Activated T-helper 9 cell treated with anti-CD3 and anti-CD28 coated beads, Interleukin-2, amount 50 U/mL, for 16 hours (primary cell): ENCODE measurements at regions not wholly inside any gene's neighbourhood (a gene's known extent, or its start where the extent isn't known, plus 50 kb on each side); places are given as distances from the start of the nearest gene placed in this dataset.

Source experiments
- DNase-seq: peaks from one replicate; pipeline ENCODE4 v3.0.0-alpha.2; 2020; ENCODE audit warnings: low read depth

DNA sequence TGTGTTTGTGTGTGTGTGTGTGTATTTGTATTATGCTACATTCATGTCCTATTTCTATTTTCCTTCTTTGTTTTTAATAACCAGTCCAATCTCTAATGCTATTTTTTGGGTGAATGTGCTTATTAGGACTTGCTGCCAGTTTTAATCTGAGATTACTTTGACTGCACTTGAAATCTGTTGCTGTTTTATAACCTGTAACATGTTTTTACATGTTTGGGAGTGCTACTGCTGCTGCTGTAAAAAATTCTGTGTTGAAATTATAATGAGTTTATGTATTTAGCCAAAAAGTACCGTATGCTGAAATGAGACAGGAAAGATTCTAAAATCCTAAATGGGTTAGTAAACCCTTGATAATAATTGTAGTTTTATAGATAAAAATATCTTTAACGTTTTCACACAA lies 104.7 kb upstream of the SSBP2 start:
- DNase-seq = no peak

DNA sequence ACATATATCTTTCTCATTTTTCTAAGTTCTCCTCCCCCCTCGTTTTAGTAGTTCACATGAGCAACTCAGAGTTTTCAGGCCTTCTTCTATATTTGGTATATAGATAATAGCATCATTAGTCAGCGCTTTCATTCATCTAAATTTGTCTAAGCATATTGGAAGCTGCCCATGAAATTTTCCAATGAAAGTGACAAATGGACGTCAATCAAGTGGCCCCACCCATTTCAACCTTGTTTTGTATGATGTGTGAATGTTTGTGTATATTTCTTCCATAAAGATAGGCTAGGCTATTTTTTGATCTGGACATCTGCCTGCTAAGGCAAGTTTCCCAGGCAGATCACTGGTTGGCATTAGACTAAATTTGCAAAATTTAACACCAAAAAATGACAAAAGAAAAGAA lies 104.0 kb upstream of the SSBP2 start:
- DNase-seq = no peak

DNA sequence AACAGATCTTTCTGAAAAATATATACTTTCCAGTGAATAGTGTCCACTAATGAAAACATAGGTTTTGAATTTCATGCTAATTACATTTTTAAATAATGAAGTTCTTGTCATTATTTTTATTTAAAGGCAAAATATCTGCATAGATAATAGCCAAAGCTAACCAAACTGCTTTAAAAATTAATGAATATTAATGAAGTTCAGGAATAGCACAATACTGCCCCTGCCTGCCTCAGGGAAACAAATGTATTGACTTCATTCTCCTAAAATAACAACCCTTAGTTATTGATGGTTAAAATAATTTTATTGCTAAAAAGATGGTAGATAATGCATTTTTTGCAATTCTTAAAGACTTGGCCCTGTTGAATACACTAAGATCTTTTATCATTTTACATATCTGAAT lies 103.6 kb upstream of the SSBP2 start:
- no peak for DNase-seq

DNA sequence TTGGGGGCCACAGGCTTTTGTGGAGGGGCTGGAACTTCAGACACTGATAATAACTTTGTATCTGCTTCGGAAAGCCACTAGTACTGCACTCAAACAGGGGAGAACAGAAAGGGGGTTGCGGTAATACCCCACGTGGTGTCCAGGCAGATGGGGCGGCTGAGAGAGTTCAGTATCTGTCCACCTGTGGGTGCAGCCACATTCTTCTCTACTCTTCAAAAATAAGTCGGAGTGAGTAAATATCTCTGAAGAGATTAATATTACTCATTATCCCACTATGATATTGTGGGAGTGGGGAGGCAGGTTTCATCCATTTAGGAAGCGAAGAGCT lies 102.1 kb upstream of the SSBP2 start:
- DNase-seq = no peak

DNA sequence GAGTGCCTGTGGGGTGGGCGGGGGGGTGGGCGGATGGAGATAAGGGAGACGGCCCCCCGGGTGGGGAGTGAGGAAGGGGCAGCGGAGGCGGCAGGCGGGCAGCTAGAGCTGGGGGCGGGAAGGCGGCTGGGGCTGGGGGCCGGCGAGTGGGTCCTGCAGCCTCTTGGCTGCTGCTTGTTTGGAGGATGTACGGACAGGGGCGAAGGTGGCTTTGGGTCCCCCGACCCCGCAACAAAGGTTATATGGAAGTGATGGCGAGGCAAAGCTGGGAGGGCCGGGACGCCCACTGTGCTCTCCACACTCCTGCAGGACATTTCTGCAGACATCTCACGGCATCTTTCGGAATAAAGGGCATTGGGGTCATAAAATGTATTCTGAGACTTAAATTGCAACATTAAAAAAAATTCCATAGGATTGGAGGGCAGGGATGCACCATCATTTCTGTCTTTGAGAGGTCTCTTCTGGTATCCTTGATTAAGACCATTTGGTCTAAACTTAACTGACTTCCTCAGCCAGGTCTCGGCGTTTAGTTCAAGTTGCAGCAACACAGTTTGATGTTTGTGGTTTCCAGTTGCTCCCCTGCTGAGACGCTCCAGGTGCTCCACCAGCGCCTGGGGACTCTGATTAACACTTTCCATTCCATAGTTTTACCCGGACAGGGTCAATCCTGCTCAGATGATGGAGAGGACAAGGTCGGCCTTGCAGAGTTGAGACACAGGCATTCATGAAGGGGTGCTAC lies 101.6 kb upstream of the SSBP2 start:
- DNase-seq = no peak

DNA sequence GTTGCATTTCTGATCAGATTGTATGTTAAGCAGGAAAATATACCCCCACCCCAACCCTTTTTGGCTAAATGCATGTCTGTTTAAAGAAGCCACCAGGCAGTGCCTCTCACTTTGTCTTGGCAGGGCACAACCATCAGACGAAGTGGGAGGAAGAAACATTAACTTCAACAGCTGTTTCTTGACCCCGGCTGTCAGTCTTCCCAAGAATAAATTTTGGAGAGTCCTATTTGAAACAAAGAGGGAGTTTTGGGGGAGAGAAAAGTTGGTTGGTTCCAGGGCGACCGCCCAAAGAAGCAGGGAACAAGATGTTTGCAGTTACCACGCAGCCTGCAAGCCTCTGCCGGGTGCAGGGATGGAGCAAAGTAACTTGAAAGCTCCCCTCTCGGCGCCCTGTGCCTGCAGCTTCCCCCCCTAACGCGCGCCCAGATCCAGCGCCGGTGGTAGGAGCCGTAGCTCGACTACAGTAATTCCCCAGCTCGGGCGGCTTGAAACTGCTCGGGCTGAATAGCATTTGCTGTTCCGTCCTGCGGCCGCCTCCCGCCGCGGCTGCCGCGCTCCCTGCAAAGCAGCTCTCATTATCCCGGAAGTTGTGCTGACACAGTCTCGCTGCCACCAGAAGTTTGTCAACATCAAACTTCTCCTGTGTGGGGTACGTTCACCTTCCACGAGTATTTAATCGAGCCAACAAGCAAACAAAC lies 100.7 kb upstream of the SSBP2 start:
- peak; percentile 77 for DNase-seq

DNA sequence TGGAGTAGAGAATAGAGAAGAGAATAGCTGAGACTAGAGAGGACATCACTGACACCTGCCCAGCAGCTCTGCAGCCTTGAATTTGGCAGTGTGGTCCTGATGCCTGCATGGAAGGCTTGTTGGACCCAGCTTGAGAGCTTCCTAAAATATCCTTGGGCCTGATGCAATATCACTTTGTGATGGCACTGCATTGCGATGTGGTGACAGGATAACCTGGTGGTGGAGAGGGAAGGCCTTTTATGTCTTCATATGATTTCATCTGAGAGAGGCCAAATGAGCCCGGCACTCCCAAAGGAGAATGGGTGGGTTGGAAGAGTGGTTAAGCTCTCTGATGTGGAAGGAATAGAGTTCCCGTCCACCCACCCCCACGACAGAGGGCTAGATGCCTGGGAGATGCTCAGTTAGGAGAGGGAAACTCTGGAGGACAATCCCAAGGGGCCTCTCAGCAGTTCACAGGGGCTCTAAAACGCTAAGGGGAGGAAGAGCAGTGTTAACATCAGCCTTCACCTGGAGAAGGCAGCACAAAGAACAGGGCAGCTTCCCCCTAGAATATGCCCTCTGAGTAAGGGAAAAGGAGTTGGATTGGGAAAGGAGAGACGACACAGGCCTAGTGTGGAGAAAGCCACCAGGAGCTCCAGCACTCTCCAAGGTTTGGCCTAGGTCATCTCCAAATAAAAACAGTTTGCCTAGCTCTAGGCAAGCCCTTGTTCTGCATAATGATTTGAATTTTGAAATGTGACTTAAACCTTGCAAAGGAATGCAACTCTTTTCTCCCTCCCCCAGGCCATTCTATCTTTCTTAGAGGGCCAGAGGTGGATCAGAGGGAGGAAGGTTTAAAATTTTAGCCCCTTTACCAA lies 99.8 kb upstream of the SSBP2 start:
- DNase-seq = no peak

DNA sequence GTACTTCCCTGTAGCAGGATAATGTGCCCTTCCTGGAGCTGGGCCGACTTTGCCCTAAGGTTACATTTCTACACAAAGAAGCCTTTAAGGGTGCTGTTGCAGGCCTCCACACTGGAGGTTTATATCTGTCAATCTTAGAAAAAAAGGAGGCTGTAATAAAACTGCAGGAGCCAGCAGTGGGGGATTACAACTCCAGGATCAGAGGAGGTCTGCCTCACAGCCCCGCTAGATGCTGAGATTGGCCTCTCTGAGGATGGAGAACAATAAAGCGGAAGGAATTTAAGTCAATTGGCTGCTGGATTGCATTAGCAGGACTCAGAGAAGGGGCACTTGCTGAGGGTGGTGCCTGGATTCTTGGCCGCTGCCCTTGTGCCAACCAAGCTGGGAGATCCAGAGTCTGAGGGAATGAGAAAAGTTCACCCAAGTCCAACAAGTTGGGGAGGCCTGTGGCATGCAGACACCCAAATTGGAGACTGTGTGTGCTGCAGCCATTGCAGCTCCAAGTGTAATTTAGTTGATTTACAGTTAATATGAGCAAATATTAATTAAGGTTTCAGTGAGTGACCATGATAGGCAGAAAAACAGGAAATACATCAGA lies 99.0 kb upstream of the SSBP2 start:
- DNase-seq = no peak

DNA sequence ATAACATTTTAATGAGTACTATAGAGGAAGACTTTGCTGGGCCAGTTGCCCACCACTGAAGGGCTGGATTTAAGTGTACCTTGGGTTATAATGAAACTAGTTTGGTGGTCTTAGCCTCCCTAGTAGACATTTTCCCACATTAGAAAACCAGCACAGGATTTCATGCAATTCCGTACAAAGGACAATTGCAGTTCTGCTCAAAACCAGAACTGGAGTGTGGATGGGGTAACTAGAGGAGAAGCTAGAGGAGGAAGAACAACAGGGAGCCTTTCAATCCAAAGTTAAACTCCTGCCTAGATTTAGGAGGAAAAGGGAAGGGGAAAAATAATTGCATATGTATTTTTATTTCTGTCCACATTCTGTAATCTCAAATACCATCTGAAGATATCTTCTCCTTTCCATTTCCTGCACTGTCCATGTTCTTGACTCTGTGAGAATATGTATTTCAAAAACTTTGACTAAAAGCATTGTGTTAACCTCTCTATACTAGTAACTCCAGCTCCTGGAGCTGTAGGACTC lies 97.5 kb upstream of the SSBP2 start:
- DNase-seq = no peak

DNA sequence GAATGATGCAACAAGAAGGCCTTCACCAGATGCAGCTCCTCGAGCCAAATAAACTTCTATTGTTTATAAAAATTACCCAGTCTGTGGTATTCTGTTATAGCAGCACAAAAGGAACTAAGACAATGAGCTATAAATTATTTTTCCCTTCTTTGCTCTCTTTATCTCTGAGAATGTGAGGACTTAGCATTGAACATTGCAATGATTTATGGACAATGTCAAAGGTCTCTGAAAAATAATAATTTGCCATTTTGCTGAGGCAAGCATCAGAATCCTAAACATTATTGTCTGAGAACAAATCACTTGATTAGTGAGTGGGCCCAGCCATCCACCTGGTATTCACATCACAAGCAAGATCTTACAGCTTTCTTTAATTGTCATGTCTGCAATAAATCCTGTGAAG lies 95.4 kb upstream of the SSBP2 start:
- DNase-seq = no peak

DNA sequence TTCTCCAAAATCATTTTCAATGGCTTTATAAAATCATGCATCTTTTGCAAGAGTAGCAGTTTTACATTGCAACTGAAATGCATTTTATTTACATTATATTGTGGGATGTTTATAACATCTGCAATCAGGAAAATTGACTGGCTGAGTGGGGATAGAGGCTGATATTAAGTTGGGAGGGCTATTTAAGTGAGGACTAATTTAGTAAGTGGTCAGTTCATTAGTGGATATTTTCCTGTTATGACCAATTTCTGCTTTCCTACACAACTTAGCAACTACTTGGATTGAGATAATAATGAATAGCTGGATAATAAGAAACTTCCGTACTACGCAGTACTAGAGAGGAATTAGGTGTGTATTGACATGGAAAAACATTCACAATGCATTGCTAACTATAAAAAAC lies 92.9 kb upstream of the SSBP2 start:
- no peak for DNase-seq

DNA sequence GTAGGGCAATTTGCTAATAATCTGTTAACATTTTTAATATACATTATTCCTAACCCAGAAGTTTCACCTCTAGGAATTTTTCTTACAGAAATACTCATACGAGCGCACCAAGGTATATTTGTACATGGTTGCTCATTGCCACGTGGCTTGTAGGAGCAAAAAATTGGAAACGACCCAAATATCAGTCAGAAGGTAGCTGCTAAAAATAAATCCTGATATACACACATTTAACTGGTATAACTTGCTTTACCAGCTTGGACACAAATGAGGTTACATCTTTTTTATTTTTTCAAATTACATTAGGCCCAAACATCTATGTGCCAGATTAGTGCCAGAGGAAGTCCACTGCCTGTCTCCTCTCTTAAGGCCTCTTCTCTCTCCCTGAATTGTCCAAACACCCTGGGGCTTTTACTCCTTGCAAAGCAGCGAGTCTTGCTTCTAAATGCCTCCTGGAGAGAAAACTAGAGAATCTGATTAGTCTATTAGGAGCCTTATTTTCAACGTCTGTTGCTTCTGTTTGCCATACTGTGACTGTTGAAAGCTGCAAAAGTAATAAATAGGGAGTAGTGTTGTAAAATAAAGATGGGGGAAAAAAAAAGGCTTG lies 92.0 kb upstream of the SSBP2 start:
- DNase-seq = no peak

DNA sequence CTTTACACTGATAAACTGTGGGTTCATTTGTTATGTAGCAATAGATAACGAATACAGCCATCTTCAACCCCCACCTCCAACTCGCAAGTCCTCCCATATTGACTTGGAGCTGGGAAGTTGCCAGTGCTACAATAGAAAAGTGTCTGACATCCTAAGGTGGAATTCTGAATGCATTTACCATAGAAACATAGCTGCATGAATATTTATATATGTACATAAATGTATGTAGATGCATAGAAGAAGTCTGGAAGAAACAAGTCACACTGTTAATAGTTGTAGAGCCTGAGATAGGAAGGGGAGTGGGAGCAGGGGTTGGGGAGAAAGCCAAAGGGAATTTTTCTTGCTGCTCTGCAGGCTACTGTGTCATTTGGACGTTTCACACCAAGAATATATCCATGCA lies 88.1 kb upstream of the SSBP2 start:
- no peak for DNase-seq

DNA sequence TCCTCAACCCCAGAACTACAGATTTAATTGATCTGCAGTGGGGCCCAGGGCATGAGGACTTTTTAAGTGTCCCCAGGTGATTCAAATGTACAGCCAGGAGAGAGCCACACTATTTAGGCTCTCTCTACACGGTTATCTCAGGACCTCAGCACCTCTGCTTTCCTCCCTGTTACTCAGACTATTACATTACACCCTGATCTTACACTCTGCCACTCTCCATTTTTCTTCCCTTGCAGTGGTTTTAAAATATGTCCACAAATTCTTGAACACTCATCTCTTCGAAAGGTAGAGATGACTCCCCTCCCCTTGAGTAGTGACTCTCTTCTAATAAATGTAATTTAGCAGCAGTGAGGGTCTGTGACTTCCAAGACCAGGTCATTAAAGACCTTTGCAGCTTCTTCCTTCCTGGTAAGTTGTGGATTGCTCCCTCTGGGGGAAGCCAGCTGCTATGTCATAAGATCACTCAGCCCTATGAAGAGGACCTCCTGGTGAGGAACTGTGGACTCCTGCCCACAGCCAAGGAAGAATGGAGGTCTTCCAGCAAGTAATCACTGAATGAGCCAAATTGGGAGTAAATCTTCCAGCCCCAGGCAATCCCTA lies 87.5 kb upstream of the SSBP2 start:
- no peak for DNase-seq

DNA sequence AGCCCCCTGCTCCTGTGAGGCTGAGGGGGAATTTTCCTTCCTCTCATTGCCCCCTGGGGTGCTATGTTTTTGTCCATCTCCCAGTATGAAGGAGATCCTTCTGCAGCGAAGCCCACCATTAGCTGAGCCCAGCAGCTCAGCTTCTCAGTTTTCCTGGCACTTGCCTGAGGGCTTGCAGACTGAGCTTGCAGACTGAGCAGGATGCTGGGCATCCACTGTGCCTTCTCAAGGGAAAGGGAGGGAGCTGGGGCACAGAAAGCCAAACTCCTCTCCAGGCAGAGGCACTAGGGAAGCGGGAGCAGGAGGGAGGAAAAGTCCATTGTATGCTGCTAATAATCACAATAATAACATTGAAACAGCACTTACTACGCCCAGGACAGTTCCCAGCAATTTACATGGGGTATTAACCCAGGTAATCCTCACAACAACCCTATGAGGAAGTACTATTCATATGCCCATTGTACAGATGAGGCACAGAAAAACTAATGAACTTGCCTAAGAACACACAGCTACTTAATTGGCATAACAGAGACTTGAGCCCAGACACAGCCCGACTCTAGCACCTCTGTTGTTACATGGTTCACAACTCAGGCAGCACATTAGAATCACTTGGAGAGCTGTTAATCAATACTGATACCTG lies 86.9 kb upstream of the SSBP2 start:
- DNase-seq = no peak

DNA sequence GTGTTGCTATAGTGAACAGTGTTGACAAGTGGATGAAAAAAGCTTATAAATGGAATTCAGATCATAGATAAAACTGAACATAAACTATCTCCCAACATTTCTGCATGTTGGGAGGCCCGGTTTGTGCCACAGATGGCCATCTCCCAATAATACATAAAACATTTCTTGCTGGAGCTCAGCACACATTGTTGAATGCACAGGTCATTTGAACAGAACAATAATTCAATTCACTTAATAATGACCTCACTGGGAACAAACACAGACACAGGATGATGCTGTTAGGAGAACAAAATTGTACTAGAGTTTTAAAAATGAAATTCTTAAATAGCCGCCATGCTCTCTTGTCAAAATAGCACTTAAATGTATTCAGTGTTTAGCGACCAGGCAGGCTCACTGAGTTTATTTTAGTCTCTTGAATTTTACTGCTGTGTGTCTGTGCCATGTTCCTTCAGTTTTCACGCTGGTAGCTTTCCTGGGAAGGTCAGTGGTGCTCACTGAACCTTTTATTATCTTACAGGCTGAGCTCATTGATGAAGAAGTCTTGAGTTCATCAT lies 85.0 kb upstream of the SSBP2 start:
- DNase-seq = no peak

DNA sequence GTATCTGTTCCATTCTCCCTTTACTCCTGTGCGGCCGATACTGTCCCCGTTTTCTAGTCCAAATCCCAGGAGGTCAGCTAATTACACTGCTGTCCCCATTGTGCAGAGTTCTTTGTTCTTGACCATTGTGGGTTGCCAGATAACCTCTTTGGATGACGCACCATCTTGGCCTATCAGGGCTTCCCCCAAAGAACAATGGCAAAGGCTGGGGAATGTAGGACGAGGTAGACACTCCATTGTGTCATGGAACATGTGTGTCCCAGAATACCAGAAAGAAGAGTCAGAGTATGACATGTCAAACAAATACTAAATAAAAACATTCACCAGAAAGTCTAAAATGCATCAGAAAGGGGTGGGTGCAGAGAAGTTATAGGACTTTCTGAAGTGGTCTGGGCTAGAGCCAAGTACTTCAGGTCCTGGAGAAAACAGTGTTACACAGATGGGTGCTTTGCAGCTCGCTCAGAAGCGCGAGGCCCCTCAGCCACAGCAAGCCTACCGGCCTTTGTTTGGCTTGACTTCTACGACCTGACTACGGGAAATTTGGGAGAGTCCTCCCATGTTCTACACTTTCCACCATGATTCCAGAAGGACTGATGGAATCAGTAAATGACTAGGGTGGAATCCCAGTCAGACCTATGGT lies 83.2 kb upstream of the SSBP2 start:
- DNase-seq = no peak

DNA sequence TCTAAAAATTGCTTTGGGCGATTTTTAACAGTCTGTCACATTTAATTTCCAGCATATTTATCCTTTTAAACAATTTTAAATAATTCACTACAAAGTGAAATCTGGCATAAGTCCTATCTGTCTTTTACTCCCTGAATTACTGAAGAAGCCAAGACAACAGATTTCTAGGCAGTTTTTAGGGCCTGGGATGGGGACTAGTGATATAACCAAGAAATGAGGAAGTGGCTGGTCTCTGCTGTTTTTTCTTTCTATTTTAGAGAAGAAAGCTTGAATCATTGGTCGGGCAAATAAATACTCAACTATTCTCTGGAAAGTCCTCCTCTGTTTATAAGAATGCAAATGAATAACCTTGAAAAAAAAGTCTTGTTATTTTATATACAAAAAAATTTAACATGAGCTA lies 79.7 kb upstream of the SSBP2 start:
- no peak for DNase-seq

DNA sequence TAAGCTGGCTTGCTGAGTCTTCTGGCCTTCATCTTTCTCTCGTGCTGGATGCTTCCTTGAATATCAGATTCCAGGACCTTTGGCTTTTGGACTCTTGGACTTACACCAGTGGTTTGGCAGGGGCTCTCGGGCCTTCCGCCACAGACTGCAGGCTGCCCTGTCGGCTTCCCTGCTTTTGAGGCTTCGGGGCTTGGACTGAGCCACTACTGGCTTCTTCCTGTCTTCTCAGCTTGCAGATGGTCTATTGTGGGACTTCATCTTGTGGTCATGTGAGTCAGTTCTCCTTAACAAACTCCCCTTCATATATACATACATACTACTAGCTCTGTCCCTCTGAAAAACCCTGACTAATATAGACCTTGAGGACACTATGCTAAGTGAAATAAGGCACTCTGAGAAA lies 78.3 kb upstream of the SSBP2 start:
- DNase-seq = no peak

DNA sequence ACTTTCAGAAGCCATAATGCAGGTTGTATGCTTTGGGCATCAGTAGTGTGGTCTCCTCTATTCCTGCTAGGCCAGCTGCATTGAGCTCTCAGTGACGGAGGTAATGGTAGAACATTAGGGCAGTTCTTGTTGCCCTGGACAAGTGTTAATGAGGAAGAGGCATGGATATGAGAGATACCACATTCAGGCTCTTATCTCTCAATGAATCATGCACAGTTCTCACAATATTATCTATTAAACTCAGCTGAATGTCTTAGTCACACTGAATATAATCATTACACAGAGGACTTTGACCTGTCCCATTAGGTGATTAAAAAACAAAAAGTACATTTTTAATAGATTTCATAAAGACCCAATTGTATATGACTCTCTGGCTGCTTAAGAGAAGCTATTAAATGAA lies 76.6 kb upstream of the SSBP2 start:
- no peak for DNase-seq
